Adrenal gland (tissue), 9 donors: ENCODE measurements at regions not wholly inside any gene's neighbourhood (a gene's known extent, or its start where the extent isn't known, plus 50 kb on each side); places are given as distances from the start of the nearest gene placed in this dataset.

Experiments
- DNase-seq, 7 donors: peaks; one replicate each; pipeline ENCODE4 v3.0.0-alpha.2; 2019 to 2020
- H3K27ac ChIP-seq, 5 donors: fragments of 200-600 bp; sonication (generic) in 4 of 5; 1 replicate in 3 of 5; 2 replicates in 2 of 5; pipeline versions ENCODE4 v1.5.1 to v1.8.0; 2016 to 2020; ENCODE audit warnings: mild to moderate bottlenecking in 1 of 5
- H3K27me3 ChIP-seq: fragments of 200-600 bp; 2 replicates; pipeline ENCODE4 v1.8.0; 2021
- H3K36me3 ChIP-seq, 2 donors: fragments of 200-600 bp; replicated peaks in 1 of 2; 1 replicate in 1 of 2; 2 replicates in 1 of 2; pipeline versions ENCODE4 v1.5.1 to v1.8.0; 2018 to 2022
- H3K4me1 ChIP-seq, 2 donors: fragments of 200-600 bp; replicated peaks in 1 of 2; 1 replicate in 1 of 2; 2 replicates in 1 of 2; pipeline versions ENCODE4 v1.5.1 to v1.8.0; 2018 to 2021
- H3K4me3 ChIP-seq, 4 donors: fragments of 200-600 bp; sonication (generic) in 3 of 4; one replicate each; pipeline ENCODE4 v1.5.1; 2016 to 2018
- H3K9me3 ChIP-seq, 3 donors: fragments of 200-600 bp; sonication (generic) in 1 of 3; replicated peaks in 1 of 3; 1 replicate in 2 of 3; 2 replicates in 1 of 3; pipeline versions ENCODE4 v1.5.1 to v1.8.0; 2016 to 2021
- CTCF ChIP-seq, 6 experiments: fragments of 450-650 bp in 4 of 6; fragments of 200-600 bp in 2 of 6; sonication (generic) in 1 of 6; IDR thresholded peaks; 1 replicate in 5 of 6; 2 replicates in 1 of 6; pipeline versions ENCODE4 v1.5.1 to v1.8.0; 2016 to 2021; ENCODE audit warnings: antibody characterized with exemption in 6 of 6, mild to moderate bottlenecking in 2 of 6, moderate library complexity in 1 of 6
- POLR2A ChIP-seq, 2 donors: fragments of 450-650 bp; IDR thresholded peaks; one replicate each; pipeline ENCODE4 v1.6.1; 2017; ENCODE audit warnings: antibody characterized with exemption in 2 of 2, mild to moderate bottlenecking in 2 of 2, moderate library complexity in 1 of 2
- WGBS, 4 donors: extraction: QIAGEN DNeasy Blood & Tissue Kit in 2 of 4; methylation state at CpG; one replicate each; pipeline versions ENCODE4 v1.1.5 to v1.1.7; 2013 to 2017; 5-methylcytosine and 5-hydroxymethylcytosine counted together
- intact Hi-C, 2 donors: fragments of 100-400 bp; cut with DNase I; formaldehyde crosslinking; loops; one replicate each; pipeline versions ENCODE4 v1.14.1 to v1.15.0; 2022 to 2023
- donor health status: healthy with polysubstance abuse.
- donor health status: Bipolar disorder and iron deficiency.
- donor health status: DM: yes; HTN: yes; CAD: no.
- donor health status: DM: no; HTN: no; CAD: no.
- donor health status: DM: no; HTN: no; CAD: no.

GRCh38 chr1:190599670-190600069 is 122.0 kb upstream of the BRINP3 start:
- no peaks in the 10 kb centered on the region for H3K27me3 ChIP-seq
- H3K27ac ChIP-seq: no peak overlapping the region
- no peaks in the 10 kb centered on the region for H3K4me1 ChIP-seq
- no peak for DNase-seq
- H3K36me3 ChIP-seq: no peaks in the 10 kb centered on the region
- TF ChIP-seq CTCF (IDR thresholded peaks at IDR 0.05) (no peak), POLR2A (IDR thresholded peaks at IDR 0.05) (no peak)
- intact Hi-C loops: no loop called here
- no peaks in the 10 kb centered on the region for H3K9me3 ChIP-seq
- no peak overlapping the region for H3K4me3 ChIP-seq

GRCh38 chr1:190602325-190602724 is 124.7 kb upstream of the BRINP3 start:
- 42 to 69% (median 63%) methylated on average over 3 of the region's 3 CpGs for WGBS, 4 donors
- H3K27ac ChIP-seq: no peak overlapping the region
- TF ChIP-seq CTCF (IDR thresholded peaks at IDR 0.05) (no peak), POLR2A (IDR thresholded peaks at IDR 0.05) (no peak)
- H3K36me3 ChIP-seq: no peaks in the 10 kb centered on the region
- intact Hi-C loops: no loop called here
- H3K4me3 ChIP-seq: no peak overlapping the region
- H3K9me3 ChIP-seq: no peaks in the 10 kb centered on the region
- no peaks in the 10 kb centered on the region for H3K27me3 ChIP-seq
- no peaks in the 10 kb centered on the region for H3K4me1 ChIP-seq
- DNase-seq: no peak

- intact Hi-C loops: no loop called here
- Histone ChIP-seq H3K27ac (no peak overlapping the region), H3K36me3 (no peaks in the 10 kb centered on the region), H3K27me3 (no peaks in the 10 kb centered on the region), H3K4me1 (no peaks in the 10 kb centered on the region), H3K9me3 (no peaks in the 10 kb centered on the region), H3K4me3 (no peak overlapping the region)
- DNase-seq: no peak
- 72 to 79% (median 76%) methylated on average over 6 of the region's 6 CpGs for WGBS, 4 donors
- TF ChIP-seq POLR2A (IDR thresholded peaks at IDR 0.05): no peak
- TF ChIP-seq CTCF (IDR thresholded peaks at IDR 0.05): no peak
Observed at GRCh38 chr1:190608282-190608681, 130.6 kb upstream of the BRINP3 start.

- Histone ChIP-seq H3K36me3 (no peaks in the 10 kb centered on the region), H3K4me1 (no peaks in the 10 kb centered on the region), H3K27me3 (no peaks in the 10 kb centered on the region), H3K4me3 (no peak overlapping the region), H3K9me3 (no peaks in the 10 kb centered on the region), H3K27ac (no peak overlapping the region)
- DNase-seq: no peak
- WGBS, 4 donors: 86 to 90% (median 88%) methylated on average over 6 to 7 of the region's 7 CpGs
- TF ChIP-seq CTCF (IDR thresholded peaks at IDR 0.05) (no peak), POLR2A (IDR thresholded peaks at IDR 0.05) (no peak)
- intact Hi-C loops: no loop called here
Observed at GRCh38 chr1:190615818-190616217, 138.2 kb upstream of the BRINP3 start.
